Vagina (tissue), 2 donors: ENCODE measurements at regions not wholly inside any gene's neighbourhood (a gene's known extent, or its start where the extent isn't known, plus 50 kb on each side); places are given as distances from the start of the nearest gene placed in this dataset.

Experiments
- DNase-seq, 2 donors: peaks; one replicate each; pipeline ENCODE4 v3.0.0-alpha.2; 2017; ENCODE audit errors: extremely low spot score in 2 of 2
- H3K27ac ChIP-seq: fragments of 200-600 bp; sonication (generic); one replicate; pipeline ENCODE4 v1.5.1; 2019
- H3K27me3 ChIP-seq: fragments of 200-600 bp; sonication (generic); one replicate; pipeline ENCODE4 v1.5.1; 2019
- H3K36me3 ChIP-seq, 2 donors: fragments of 200-600 bp; sonication (generic); one replicate each; pipeline ENCODE4 v1.5.1; 2017 to 2019
- H3K4me1 ChIP-seq: fragments of 200-600 bp; sonication (generic); one replicate; pipeline ENCODE4 v1.5.1; 2019
- H3K4me3 ChIP-seq, 2 donors: fragments of 200-600 bp; sonication (generic); 1 replicate in 1 of 2; 2 replicates in 1 of 2; pipeline ENCODE4 v1.5.1; 2016 to 2019
- H3K9me3 ChIP-seq: fragments of 200-600 bp; sonication (generic); one replicate; pipeline ENCODE4 v1.5.1; 2019
- CTCF ChIP-seq, 3 experiments: fragments of 450-650 bp in 2 of 3; fragments of 200-600 bp in 1 of 3; sonication (generic) in 1 of 3; IDR thresholded peaks; one replicate each; pipeline ENCODE4 v1.5.1; 2017 to 2019; ENCODE audit warnings: antibody characterized with exemption in 3 of 3, mild to moderate bottlenecking in 2 of 3, moderate library complexity in 2 of 3
- POLR2A ChIP-seq, 2 donors: fragments of 450-650 bp; IDR thresholded peaks; one replicate each; pipeline ENCODE4 v1.6.1; 2017; ENCODE audit warnings: antibody characterized with exemption in 2 of 2, mild to moderate bottlenecking in 2 of 2, moderate library complexity in 2 of 2
- POLR2AphosphoS5 ChIP-seq, 2 donors: sonication (generic); formaldehyde crosslinking; IDR thresholded peaks; one replicate each; pipeline ENCODE4 v1.9.0; 2017; ENCODE audit warnings: antibody characterized with exemption in 2 of 2, mild to moderate bottlenecking in 2 of 2, low read depth in 1 of 2; ENCODE audit not compliant: insufficient read depth in 1 of 2
- intact Hi-C: fragments of 100-400 bp; cut with DNase I; formaldehyde crosslinking; loops from one replicate; pipeline ENCODE4 v1.15.1; 2023

GRCh38 chr11:97794876-97795275 is 1225.9 kb upstream of the CNTN5 start:
- DNase-seq = no peak
- intact Hi-C loops = no loop called here
- TF ChIP-seq CTCF (IDR thresholded peaks at IDR 0.05) (no peak), POLR2A (IDR thresholded peaks at IDR 0.05) (no peak), POLR2AphosphoS5 (IDR thresholded peaks at IDR 0.05; ENCODE audit: insufficient read depth in 1 of 2, low read depth in 1 of 2) (no peak)
- Histone ChIP-seq H3K36me3 (no peaks in the 10 kb centered on the region), H3K9me3 (no peaks in the 10 kb centered on the region), H3K4me3 (no peak overlapping the region), H3K4me1 (no peaks in the 10 kb centered on the region), H3K27me3 (no peaks in the 10 kb centered on the region), H3K27ac (no peak overlapping the region)

- Histone ChIP-seq H3K27me3 (no peaks in the 10 kb centered on the region), H3K4me3 (no peak overlapping the region), H3K4me1 (no peaks in the 10 kb centered on the region), H3K27ac (no peak overlapping the region), H3K9me3 (no peaks in the 10 kb centered on the region), H3K36me3 (no peaks in the 10 kb centered on the region)
- TF ChIP-seq POLR2AphosphoS5 (IDR thresholded peaks at IDR 0.05; ENCODE audit: insufficient read depth in 1 of 2, low read depth in 1 of 2) (no peak), CTCF (IDR thresholded peaks at IDR 0.05) (no peak), POLR2A (IDR thresholded peaks at IDR 0.05) (no peak)
- no peak for DNase-seq
- intact Hi-C loops = no loop called here
Measured at GRCh38 chr11:97800891-97801290, 1219.9 kb upstream of the CNTN5 start.

- Histone ChIP-seq H3K4me3 (no peak overlapping the region), H3K4me1 (no peaks in the 10 kb centered on the region), H3K9me3 (no peaks in the 10 kb centered on the region), H3K36me3 (no peaks in the 10 kb centered on the region), H3K27ac (no peak overlapping the region), H3K27me3 (no peaks in the 10 kb centered on the region)
- intact Hi-C loops = no loop called here
- TF ChIP-seq POLR2A (IDR thresholded peaks at IDR 0.05) (no peak), CTCF (IDR thresholded peaks at IDR 0.05) (no peak), POLR2AphosphoS5 (IDR thresholded peaks at IDR 0.05; ENCODE audit: insufficient read depth in 1 of 2, low read depth in 1 of 2) (no peak)
- no peak for DNase-seq
Measured at GRCh38 chr11:97814325-97814959, 1206.3 kb upstream of the CNTN5 start.

- intact Hi-C loops = no loop called here
- no peak overlapping the region for H3K4me3 ChIP-seq
- no peak for DNase-seq
- TF ChIP-seq POLR2AphosphoS5 (IDR thresholded peaks at IDR 0.05; ENCODE audit: insufficient read depth in 1 of 2, low read depth in 1 of 2) = no peak
- TF ChIP-seq CTCF (IDR thresholded peaks at IDR 0.05) = no peak
- no peaks in the 10 kb centered on the region for H3K36me3 ChIP-seq
- no peaks in the 10 kb centered on the region for H3K9me3 ChIP-seq
- H3K27me3 ChIP-seq = no peaks in the 10 kb centered on the region
- H3K4me1 ChIP-seq = no peaks in the 10 kb centered on the region
- no peak overlapping the region for H3K27ac ChIP-seq
Measured at GRCh38 chr11:97815667-97816066, 1205.1 kb upstream of the CNTN5 start.

- Histone ChIP-seq H3K36me3 (no peaks in the 10 kb centered on the region), H3K4me3 (no peak overlapping the region), H3K4me1 (no peaks in the 10 kb centered on the region), H3K27ac (no peak overlapping the region), H3K9me3 (no peaks in the 10 kb centered on the region), H3K27me3 (no peaks in the 10 kb centered on the region)
- no peak for DNase-seq
- TF ChIP-seq POLR2AphosphoS5 (IDR thresholded peaks at IDR 0.05; ENCODE audit: insufficient read depth in 1 of 2, low read depth in 1 of 2) (no peak), CTCF (IDR thresholded peaks at IDR 0.05) (no peak), POLR2A (IDR thresholded peaks at IDR 0.05) (no peak)
- intact Hi-C loops = no loop called here
Measured at GRCh38 chr11:97832451-97832850, 1188.3 kb upstream of the CNTN5 start.
